ENCODE measurements at regions not wholly inside any gene's neighbourhood (a gene's known extent, or its start where the extent isn't known, plus 50 kb on each side); places are given as distances from the start of the nearest gene placed in this dataset.

DNA sequence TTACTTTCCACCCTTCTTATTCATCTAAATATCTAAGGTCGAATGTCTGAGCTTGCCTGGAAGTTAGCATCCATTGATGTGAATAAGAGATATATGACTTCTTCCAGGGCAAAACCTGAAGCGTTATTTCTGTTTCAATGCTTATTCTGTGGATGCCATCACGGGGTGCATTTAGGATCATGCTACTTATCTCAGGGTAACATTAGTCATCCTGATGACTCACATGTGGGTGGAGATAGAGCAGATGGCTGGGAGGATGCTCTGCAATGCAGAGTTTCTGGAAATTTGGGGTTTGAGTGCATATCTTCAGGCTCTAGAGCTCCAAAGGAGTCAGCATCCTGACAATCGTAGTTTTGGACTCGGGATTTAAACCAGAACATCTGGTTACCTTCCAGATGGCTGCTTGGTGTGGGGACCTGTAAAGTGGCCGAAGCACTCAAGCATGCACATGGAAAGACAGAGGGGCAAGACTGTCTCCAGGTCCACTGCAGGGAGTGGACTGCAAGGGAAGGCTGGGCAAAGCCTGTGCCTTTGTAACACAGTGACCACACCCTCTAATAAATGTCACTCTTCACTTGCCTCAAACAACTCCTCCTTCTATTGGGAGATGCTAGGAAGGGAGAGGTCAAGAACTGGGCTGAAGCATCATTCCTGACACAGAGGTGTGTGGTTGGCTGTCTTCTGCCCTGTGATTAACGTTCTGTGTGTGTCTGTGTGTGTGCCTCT, 175.2 kb upstream of the SALL1 start:
- Histone ChIP-seq H3K4me3 (ENCODE audit: control insufficient read depth in 1 of 7, extremely low read depth in 1 of 7, insufficient read depth in 4 of 7, low read depth in 2 of 7, low read length in 6 of 7) (no peak overlapping the region), H3K9me3 (ENCODE audit: control extremely low read depth in 1 of 5, control insufficient read depth in 4 of 5, insufficient read depth in 2 of 5, low read depth in 1 of 5, low read length in 4 of 5) (no peaks in the 10 kb centered on the region), H3K27ac (ENCODE audit: insufficient read depth in 1 of 2, low read depth in 1 of 2, low read length in 2 of 2, poor library complexity in 1 of 2, severe bottlenecking in 2 of 2) (no peak overlapping the region), H3K27me3 (replicated peaks in 2 of 5; ENCODE audit: control insufficient read depth in 4 of 5, insufficient read depth in 5 of 5, low read length in 4 of 5) (no peaks in the 10 kb centered on the region), H3K4me1 (ENCODE audit: control extremely low read depth in 1 of 4, control insufficient read depth in 4 of 4, insufficient read depth in 4 of 4, low read length in 3 of 4) (no peaks in the 10 kb centered on the region), H3K36me3 (ENCODE audit: control insufficient read depth in 4 of 4, insufficient read depth in 4 of 4, low read length in 3 of 4) (no peaks in the 10 kb centered on the region)
- POLR2A ChIA-PET, result no interaction called here
- CTCF ChIA-PET, result no interaction called here
- WGBS (ENCODE audit: insufficient coverage), result 80% methylated on average over 6 of the region's 7 CpGs
- DNase-seq, result no peak

DNA sequence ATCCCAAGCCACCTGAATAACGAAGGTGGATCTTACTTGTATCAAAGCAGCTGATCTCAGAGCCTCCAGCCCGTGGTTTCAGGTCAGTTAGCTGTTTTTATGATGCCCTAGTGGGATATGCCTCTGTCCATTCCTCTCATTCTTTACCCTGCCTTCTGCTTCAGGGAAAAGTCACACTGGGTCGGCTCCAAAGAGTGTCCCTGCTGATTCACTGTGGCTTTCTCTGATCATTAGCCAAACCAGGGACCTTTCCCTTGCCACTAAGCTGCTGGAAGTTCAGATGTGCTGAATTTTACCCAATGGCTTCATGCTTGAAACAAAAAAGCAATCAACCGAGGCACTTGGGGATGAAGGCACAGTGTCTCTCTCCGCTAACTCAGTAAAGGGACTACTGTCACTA, 170.2 kb upstream of the SALL1 start:
- no peaks in the 10 kb centered on the region for H3K9me3 ChIP-seq (ENCODE audit: control extremely low read depth in 1 of 5, control insufficient read depth in 4 of 5, insufficient read depth in 2 of 5, low read depth in 1 of 5, low read length in 4 of 5)
- no peaks in the 10 kb centered on the region for H3K36me3 ChIP-seq (ENCODE audit: control insufficient read depth in 4 of 4, insufficient read depth in 4 of 4, low read length in 3 of 4)
- no peaks in the 10 kb centered on the region for H3K4me1 ChIP-seq (ENCODE audit: control extremely low read depth in 1 of 4, control insufficient read depth in 4 of 4, insufficient read depth in 4 of 4, low read length in 3 of 4)
- no peak overlapping the region for H3K27ac ChIP-seq (ENCODE audit: insufficient read depth in 1 of 2, low read depth in 1 of 2, low read length in 2 of 2, poor library complexity in 1 of 2, severe bottlenecking in 2 of 2)
- ChIA-PET POLR2A (no interaction called here), CTCF (no interaction called here)
- H3K4me3 ChIP-seq (ENCODE audit: control insufficient read depth in 1 of 7, extremely low read depth in 1 of 7, insufficient read depth in 4 of 7, low read depth in 2 of 7, low read length in 6 of 7), result no peak overlapping the region
- no peaks in the 10 kb centered on the region for H3K27me3 ChIP-seq (replicated peaks in 2 of 5; ENCODE audit: control insufficient read depth in 4 of 5, insufficient read depth in 5 of 5, low read length in 4 of 5)
- no peak for DNase-seq
- 72% methylated on average over 5 of the region's 5 CpGs for WGBS (ENCODE audit: insufficient coverage)

DNA sequence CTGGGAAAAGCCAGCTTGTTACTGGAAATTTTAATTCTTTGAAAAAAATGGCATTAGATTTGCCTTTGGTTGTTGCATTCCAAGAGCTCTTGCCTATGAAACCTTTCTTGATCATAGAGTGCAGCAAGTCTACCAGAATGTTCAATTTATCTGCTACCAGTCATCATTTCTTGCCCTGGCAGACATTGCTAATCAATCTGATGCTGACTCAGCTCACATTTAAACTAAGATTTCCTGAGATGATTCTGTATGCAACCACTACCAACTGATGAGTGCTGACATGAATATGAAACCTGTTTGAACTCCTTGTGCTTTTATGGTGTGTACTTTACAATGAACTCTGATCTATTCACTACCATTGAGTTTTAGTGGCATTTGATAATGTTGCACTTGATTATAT, 166.5 kb upstream of the SALL1 start:
- POLR2A ChIA-PET, result no interaction called here
- H3K36me3 ChIP-seq (ENCODE audit: control insufficient read depth in 4 of 4, insufficient read depth in 4 of 4, low read length in 3 of 4), result no peaks in the 10 kb centered on the region
- CTCF ChIA-PET, result no interaction called here
- no peak for DNase-seq
- no peaks in the 10 kb centered on the region for H3K4me1 ChIP-seq (ENCODE audit: control extremely low read depth in 1 of 4, control insufficient read depth in 4 of 4, insufficient read depth in 4 of 4, low read length in 3 of 4)
- no peak overlapping the region for H3K4me3 ChIP-seq (ENCODE audit: control insufficient read depth in 1 of 7, extremely low read depth in 1 of 7, insufficient read depth in 4 of 7, low read depth in 2 of 7, low read length in 6 of 7)
- no peaks in the 10 kb centered on the region for H3K27me3 ChIP-seq (replicated peaks in 2 of 5; ENCODE audit: control insufficient read depth in 4 of 5, insufficient read depth in 5 of 5, low read length in 4 of 5)
- no peak overlapping the region for H3K27ac ChIP-seq (ENCODE audit: insufficient read depth in 1 of 2, low read depth in 1 of 2, low read length in 2 of 2, poor library complexity in 1 of 2, severe bottlenecking in 2 of 2)
- no peaks in the 10 kb centered on the region for H3K9me3 ChIP-seq (ENCODE audit: control extremely low read depth in 1 of 5, control insufficient read depth in 4 of 5, insufficient read depth in 2 of 5, low read depth in 1 of 5, low read length in 4 of 5)

DNA sequence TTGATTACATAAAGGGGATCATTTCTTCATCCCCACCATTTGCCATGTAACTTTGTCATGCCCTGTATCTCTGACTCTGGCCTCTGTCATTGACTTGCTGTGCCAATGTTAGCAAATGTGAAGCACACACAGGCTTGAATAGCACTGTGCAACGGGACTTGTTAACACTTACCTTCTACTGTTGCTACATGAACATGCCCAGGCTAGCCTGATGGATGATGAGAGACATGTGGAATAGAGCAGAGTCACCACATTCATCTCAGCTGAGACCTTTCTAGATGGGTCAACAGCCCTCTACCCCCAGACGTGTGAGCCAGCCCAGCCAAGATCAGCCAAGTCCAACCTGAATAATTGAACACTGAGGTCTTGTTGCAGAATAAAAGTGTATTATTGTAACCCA, 162.1 kb upstream of the SALL1 start:
- no peak overlapping the region for H3K27ac ChIP-seq (ENCODE audit: insufficient read depth in 1 of 2, low read depth in 1 of 2, low read length in 2 of 2, poor library complexity in 1 of 2, severe bottlenecking in 2 of 2)
- ChIA-PET POLR2A (no interaction called here), CTCF (no interaction called here)
- no peaks in the 10 kb centered on the region for H3K27me3 ChIP-seq (replicated peaks in 2 of 5; ENCODE audit: control insufficient read depth in 4 of 5, insufficient read depth in 5 of 5, low read length in 4 of 5)
- no CpG with 5 or more reads among the region's 2 CpGs for WGBS (ENCODE audit: insufficient coverage)
- H3K4me1 ChIP-seq (ENCODE audit: control extremely low read depth in 1 of 4, control insufficient read depth in 4 of 4, insufficient read depth in 4 of 4, low read length in 3 of 4), result no peaks in the 10 kb centered on the region
- no peaks in the 10 kb centered on the region for H3K9me3 ChIP-seq (ENCODE audit: control extremely low read depth in 1 of 5, control insufficient read depth in 4 of 5, insufficient read depth in 2 of 5, low read depth in 1 of 5, low read length in 4 of 5)
- no peak overlapping the region for H3K4me3 ChIP-seq (ENCODE audit: control insufficient read depth in 1 of 7, extremely low read depth in 1 of 7, insufficient read depth in 4 of 7, low read depth in 2 of 7, low read length in 6 of 7)
- no peaks in the 10 kb centered on the region for H3K36me3 ChIP-seq (ENCODE audit: control insufficient read depth in 4 of 4, insufficient read depth in 4 of 4, low read length in 3 of 4)
- no peak for DNase-seq

DNA sequence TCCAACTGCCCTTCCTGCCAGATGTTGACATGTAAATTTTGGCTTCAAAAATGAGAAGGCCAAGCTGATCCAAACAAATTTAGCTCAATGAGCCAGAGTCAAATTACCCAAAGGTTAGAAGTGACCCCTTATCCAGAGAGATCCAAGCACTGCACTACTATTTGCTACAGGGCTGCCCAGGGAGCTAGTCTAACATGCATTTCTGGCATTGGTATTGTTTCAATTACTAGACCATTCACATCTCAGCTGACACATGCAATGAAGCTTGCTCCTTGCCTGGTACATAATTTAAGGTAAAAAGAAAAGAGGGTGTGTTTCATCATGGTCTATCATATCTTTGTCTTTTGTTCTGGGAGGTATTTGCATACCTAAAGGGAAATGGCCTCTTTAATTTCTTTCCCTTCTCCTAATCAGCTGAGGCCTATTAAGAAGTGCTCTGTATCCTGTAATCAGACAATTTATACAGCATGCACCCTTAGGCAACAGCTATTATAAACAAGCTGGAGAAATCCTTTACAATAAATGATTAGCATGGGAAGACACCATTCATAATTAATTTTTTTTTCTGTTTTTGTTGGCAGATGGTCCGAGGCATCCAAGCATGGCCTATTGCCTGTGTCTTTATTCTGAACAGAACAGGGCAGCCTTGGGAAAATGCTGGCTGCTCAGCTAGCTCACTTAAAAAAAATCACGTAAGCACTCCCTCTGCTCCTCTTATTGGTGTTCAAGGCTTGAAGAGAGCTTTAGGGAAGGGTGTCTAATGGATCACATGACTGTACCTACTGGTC, 161.5 kb upstream of the SALL1 start:
- ChIA-PET POLR2A (no interaction called here), CTCF (no interaction called here)
- Histone ChIP-seq H3K36me3 (ENCODE audit: control insufficient read depth in 4 of 4, insufficient read depth in 4 of 4, low read length in 3 of 4) (no peaks in the 10 kb centered on the region), H3K27me3 (replicated peaks in 2 of 5; ENCODE audit: control insufficient read depth in 4 of 5, insufficient read depth in 5 of 5, low read length in 4 of 5) (no peaks in the 10 kb centered on the region), H3K4me1 (ENCODE audit: control extremely low read depth in 1 of 4, control insufficient read depth in 4 of 4, insufficient read depth in 4 of 4, low read length in 3 of 4) (no peaks in the 10 kb centered on the region), H3K4me3 (ENCODE audit: control insufficient read depth in 1 of 7, extremely low read depth in 1 of 7, insufficient read depth in 4 of 7, low read depth in 2 of 7, low read length in 6 of 7) (no peak overlapping the region), H3K27ac (ENCODE audit: insufficient read depth in 1 of 2, low read depth in 1 of 2, low read length in 2 of 2, poor library complexity in 1 of 2, severe bottlenecking in 2 of 2) (no peak overlapping the region), H3K9me3 (ENCODE audit: control extremely low read depth in 1 of 5, control insufficient read depth in 4 of 5, insufficient read depth in 2 of 5, low read depth in 1 of 5, low read length in 4 of 5) (no peaks in the 10 kb centered on the region)
- 93% methylated on average over 2 of the region's 2 CpGs for WGBS (ENCODE audit: insufficient coverage)
- DNase-seq, result no peak

GRCh38 chr16:51310159-51310558, 159.1 kb upstream of the SALL1 start:
- POLR2A ChIA-PET, result no interaction called here
- H3K4me1 ChIP-seq (ENCODE audit: control extremely low read depth in 1 of 4, control insufficient read depth in 4 of 4, insufficient read depth in 4 of 4, low read length in 3 of 4), result no peaks in the 10 kb centered on the region
- no peak overlapping the region for H3K27ac ChIP-seq (ENCODE audit: insufficient read depth in 1 of 2, low read depth in 1 of 2, low read length in 2 of 2, poor library complexity in 1 of 2, severe bottlenecking in 2 of 2)
- H3K36me3 ChIP-seq (ENCODE audit: control insufficient read depth in 4 of 4, insufficient read depth in 4 of 4, low read length in 3 of 4), result no peaks in the 10 kb centered on the region
- CTCF ChIA-PET, result no interaction called here
- H3K9me3 ChIP-seq (ENCODE audit: control extremely low read depth in 1 of 5, control insufficient read depth in 4 of 5, insufficient read depth in 2 of 5, low read depth in 1 of 5, low read length in 4 of 5), result no peaks in the 10 kb centered on the region
- H3K4me3 ChIP-seq (ENCODE audit: control insufficient read depth in 1 of 7, extremely low read depth in 1 of 7, insufficient read depth in 4 of 7, low read depth in 2 of 7, low read length in 6 of 7), result no peak overlapping the region
- no peak for DNase-seq
- no peaks in the 10 kb centered on the region for H3K27me3 ChIP-seq (replicated peaks in 2 of 5; ENCODE audit: control insufficient read depth in 4 of 5, insufficient read depth in 5 of 5, low read length in 4 of 5)

GRCh38 chr16:51306886-51307595, 156.0 kb upstream of the SALL1 start:
- no peaks in the 10 kb centered on the region for H3K4me1 ChIP-seq (ENCODE audit: control extremely low read depth in 1 of 4, control insufficient read depth in 4 of 4, insufficient read depth in 4 of 4, low read length in 3 of 4)
- no peak for DNase-seq
- H3K4me3 ChIP-seq (ENCODE audit: control insufficient read depth in 1 of 7, extremely low read depth in 1 of 7, insufficient read depth in 4 of 7, low read depth in 2 of 7, low read length in 6 of 7), result no peak overlapping the region
- no peaks in the 10 kb centered on the region for H3K36me3 ChIP-seq (ENCODE audit: control insufficient read depth in 4 of 4, insufficient read depth in 4 of 4, low read length in 3 of 4)
- 90% methylated on average over 4 of the region's 4 CpGs for WGBS (ENCODE audit: insufficient coverage)
- CTCF ChIA-PET, result no interaction called here
- POLR2A ChIA-PET, result no interaction called here
- H3K9me3 ChIP-seq (ENCODE audit: control extremely low read depth in 1 of 5, control insufficient read depth in 4 of 5, insufficient read depth in 2 of 5, low read depth in 1 of 5, low read length in 4 of 5), result no peaks in the 10 kb centered on the region
- no peak overlapping the region for H3K27ac ChIP-seq (ENCODE audit: insufficient read depth in 1 of 2, low read depth in 1 of 2, low read length in 2 of 2, poor library complexity in 1 of 2, severe bottlenecking in 2 of 2)
- no peaks in the 10 kb centered on the region for H3K27me3 ChIP-seq (replicated peaks in 2 of 5; ENCODE audit: control insufficient read depth in 4 of 5, insufficient read depth in 5 of 5, low read length in 4 of 5)

Data from common myeloid progenitor, CD34-positive (primary cell).